ENCODE measurements at regions not wholly inside any gene's neighbourhood (a gene's known extent, or its start where the extent isn't known, plus 50 kb on each side); places are given as distances from the start of the nearest gene placed in this dataset.

- DNase-seq: no peak
- no peak for TF ChIP-seq POLR2A (IDR thresholded peaks at IDR 0.05)
- TF ChIP-seq CTCF (IDR thresholded peaks at IDR 0.05): no peak
- no peaks in the 10 kb centered on the region for H3K9me3 ChIP-seq
- no peak overlapping the region for H3K4me3 ChIP-seq
- no peaks in the 10 kb centered on the region for H3K4me1 ChIP-seq
- no peak for ATAC-seq
- H3K27me3 ChIP-seq: no peaks in the 10 kb centered on the region
- H3K27ac ChIP-seq: no peak overlapping the region
- no peaks in the 10 kb centered on the region for H3K36me3 ChIP-seq (replicated peaks in 1 of 2; ENCODE audit: insufficient read depth in 1 of 2, low read depth in 2 of 2)
- intact Hi-C loops (cut with DNase I): no loop called here
Measured at GRCh38 chr3:166669781-166670180, 710.3 kb downstream of the ZBBX start.

- ATAC-seq: no peak
- peaks cover 0 to 4% (median 0%) of the 10 kb centered on the region in 3 donors for H3K9me3 ChIP-seq
- no peak for TF ChIP-seq CTCF (IDR thresholded peaks at IDR 0.05)
- no peak for TF ChIP-seq POLR2A (IDR thresholded peaks at IDR 0.05)
- 24 to 59% methylated on average over 1 of the region's 1 CpG for WGBS, 2 donors
- no peak overlapping the region for H3K27ac ChIP-seq
- no peaks in the 10 kb centered on the region for H3K36me3 ChIP-seq (replicated peaks in 1 of 2; ENCODE audit: insufficient read depth in 1 of 2, low read depth in 2 of 2)
- no peak overlapping the region for H3K4me3 ChIP-seq
- H3K4me1 ChIP-seq: no peaks in the 10 kb centered on the region
- no peak for DNase-seq
- intact Hi-C loops (cut with DNase I): no loop called here
- no peaks in the 10 kb centered on the region for H3K27me3 ChIP-seq
Measured at GRCh38 chr3:166663194-166663593, 716.9 kb downstream of the ZBBX start.

- no peak for DNase-seq
- Histone ChIP-seq H3K27me3 (no peaks in the 10 kb centered on the region), H3K9me3 (peaks cover 0 to 4% (median 0%) of the 10 kb centered on the region in 3 donors), H3K36me3 (replicated peaks in 1 of 2; ENCODE audit: insufficient read depth in 1 of 2, low read depth in 2 of 2) (no peaks in the 10 kb centered on the region), H3K27ac (no peak overlapping the region), H3K4me1 (no peaks in the 10 kb centered on the region), H3K4me3 (no peak overlapping the region)
- TF ChIP-seq CTCF (IDR thresholded peaks at IDR 0.05): no peak
- TF ChIP-seq POLR2A (IDR thresholded peaks at IDR 0.05): no peak
- WGBS, 2 donors: 52 to 65% methylated on average over 1 of the region's 1 CpG
- intact Hi-C loops (cut with DNase I): no loop called here
- ATAC-seq: no peak
Measured at GRCh38 chr3:166661621-166662020, 718.5 kb downstream of the ZBBX start.

- ATAC-seq (no peak), DNase-seq (no peak)
- no peak for TF ChIP-seq POLR2A (IDR thresholded peaks at IDR 0.05)
- no peak for TF ChIP-seq CTCF (IDR thresholded peaks at IDR 0.05)
- no peak overlapping the region for H3K4me3 ChIP-seq
- H3K9me3 ChIP-seq: peaks cover 0 to 4% (median 0%) of the 10 kb centered on the region in 3 donors
- H3K36me3 ChIP-seq (replicated peaks in 1 of 2; ENCODE audit: insufficient read depth in 1 of 2, low read depth in 2 of 2): no peaks in the 10 kb centered on the region
- no peaks in the 10 kb centered on the region for H3K27me3 ChIP-seq
- intact Hi-C loops (cut with DNase I): no loop called here
- no peak overlapping the region for H3K27ac ChIP-seq
- no peaks in the 10 kb centered on the region for H3K4me1 ChIP-seq
Measured at GRCh38 chr3:166660962-166661361, 719.1 kb downstream of the ZBBX start.

GRCh38 chr3:166637984-166638530 lies 742.0 kb downstream of the ZBBX start:
- no peak for DNase-seq

More at GRCh38 chr3:166637984-166638530, 742.0 kb downstream of the ZBBX start:
- Histone ChIP-seq H3K27me3 (no peaks in the 10 kb centered on the region), H3K4me3 (no peak overlapping the region), H3K4me1 (no peaks in the 10 kb centered on the region), H3K9me3 (no peaks in the 10 kb centered on the region), H3K27ac (no peak overlapping the region), H3K36me3 (replicated peaks in 1 of 2; ENCODE audit: insufficient read depth in 1 of 2, low read depth in 2 of 2) (no peaks in the 10 kb centered on the region)
- WGBS, 2 donors: 72 to 93% methylated on average over 2 to 3 of the region's 3 CpGs
- no peak for ATAC-seq
- intact Hi-C loops (cut with DNase I): no loop called here
- TF ChIP-seq POLR2A (IDR thresholded peaks at IDR 0.05) (no peak), CTCF (IDR thresholded peaks at IDR 0.05) (no peak)

Data from body of pancreas (tissue), 4 donors.